Fibroblast of the conjunctiva (primary cell): ENCODE measurements at regions not wholly inside any gene's neighbourhood (a gene's known extent, or its start where the extent isn't known, plus 50 kb on each side); places are given as distances from the start of the nearest gene placed in this dataset.
"Not testable (repeated sequence)": the region's sequence is repeated elsewhere in the genome, so short reads cannot be mapped to it uniquely, and the experiment has no call there.

Source experiments
- DNase-seq: peaks from one replicate; pipeline ENCODE4 v3.0.0-alpha.2; 2010; ENCODE audit warnings: low read depth

DNA sequence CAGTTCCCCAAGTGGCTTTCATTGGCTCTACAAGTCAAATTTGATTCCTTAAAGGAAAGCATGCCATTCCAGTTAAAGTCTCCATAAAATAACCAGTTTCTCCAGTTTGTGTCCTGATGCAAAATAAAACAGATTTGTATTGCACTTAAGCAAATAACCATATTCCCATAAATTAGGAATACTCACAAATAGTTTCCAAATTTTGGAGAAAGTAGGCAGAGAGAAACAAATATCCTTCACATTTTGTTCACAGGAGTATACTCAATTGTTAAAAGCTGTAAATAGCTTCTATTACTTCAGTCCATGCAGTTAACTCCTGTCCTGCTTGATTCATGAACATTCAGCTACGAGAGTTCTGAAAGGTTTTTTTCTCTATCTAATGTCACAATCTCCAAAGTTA lies 281.4 kb upstream of the RGS17 start:
- DNase-seq, result no peak

DNA sequence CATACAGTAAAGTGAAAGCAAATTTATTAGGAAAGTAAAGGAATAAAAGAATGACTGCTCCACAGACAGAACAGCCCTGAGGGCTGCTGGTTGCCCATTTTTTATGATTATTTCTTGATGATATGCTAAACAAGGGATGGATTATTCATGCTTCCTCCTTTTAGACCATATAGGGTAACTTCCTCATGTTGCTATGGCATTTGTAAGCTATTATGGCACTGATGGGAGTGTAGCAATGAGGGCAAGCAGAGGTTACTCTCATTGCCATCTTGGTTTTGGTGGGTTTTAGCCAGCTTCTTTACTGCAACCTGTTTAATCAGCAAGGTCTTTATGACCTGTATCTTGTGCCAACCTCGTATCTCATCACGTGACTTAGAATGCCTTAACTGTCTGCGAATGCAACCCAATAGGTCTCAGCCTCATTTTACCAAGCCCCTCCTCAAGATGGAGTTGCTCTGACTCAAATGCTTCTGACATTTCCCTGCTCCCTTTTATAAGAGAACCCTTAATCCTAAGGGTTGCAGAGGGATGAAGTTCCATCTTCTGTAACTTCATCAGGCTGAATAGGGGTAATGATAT lies 280.1 kb upstream of the RGS17 start:
- DNase-seq, result no peak

- DNase-seq, result no peak
These were observed 274.8 kb upstream of the RGS17 start for GRCh38 chr6:153405931-153406330.

DNA sequence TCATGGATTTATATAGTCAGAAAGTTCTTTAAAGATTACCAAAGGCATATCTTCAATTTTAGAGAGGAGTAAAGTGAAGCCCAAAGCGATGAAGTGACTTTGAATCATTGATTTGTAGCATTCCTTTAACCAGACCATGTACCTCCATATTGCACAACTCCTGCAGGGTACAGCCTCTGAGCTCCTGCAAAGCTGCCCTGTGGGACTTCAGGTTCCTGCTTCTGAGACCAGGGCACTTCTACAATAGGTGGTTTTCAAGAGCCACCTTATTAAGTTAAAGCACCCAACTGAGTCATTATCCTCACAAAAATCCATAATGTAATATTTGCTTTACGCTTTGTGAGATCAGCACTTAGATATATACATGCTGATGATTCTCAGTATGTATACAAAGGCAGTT lies 270.7 kb upstream of the RGS17 start:
- DNase-seq, result no peak

GRCh38 chr6:153392156-153392555 lies 261.1 kb upstream of the RGS17 start:
- DNase-seq, result no peak

- DNase-seq, result no peak
These were observed 242.8 kb upstream of the RGS17 start for GRCh38 chr6:153373869-153374268.

GRCh38 chr6:153368131-153368530 lies 237.0 kb upstream of the RGS17 start:
- no peak for DNase-seq

DNA sequence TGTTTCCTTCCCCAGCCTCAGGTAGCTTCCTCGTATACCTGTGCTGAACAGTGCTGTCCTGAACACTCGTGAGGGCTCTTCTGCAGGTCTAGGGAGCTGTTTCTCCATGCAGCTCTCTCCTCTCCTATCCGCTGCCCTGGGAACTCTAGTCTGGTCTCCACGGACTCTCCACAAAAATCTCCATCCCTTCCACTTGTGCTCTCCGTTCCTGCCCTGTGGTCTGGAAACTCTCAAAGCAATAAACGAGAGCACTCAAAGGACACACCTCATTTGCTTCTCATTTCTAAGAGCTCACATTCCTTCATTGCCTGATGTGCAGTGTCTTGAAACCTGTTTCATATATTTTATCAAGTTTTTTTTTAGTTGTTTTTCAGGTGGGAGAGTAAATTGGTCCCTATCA lies 235.9 kb upstream of the RGS17 start:
- DNase-seq, result no peak

DNA sequence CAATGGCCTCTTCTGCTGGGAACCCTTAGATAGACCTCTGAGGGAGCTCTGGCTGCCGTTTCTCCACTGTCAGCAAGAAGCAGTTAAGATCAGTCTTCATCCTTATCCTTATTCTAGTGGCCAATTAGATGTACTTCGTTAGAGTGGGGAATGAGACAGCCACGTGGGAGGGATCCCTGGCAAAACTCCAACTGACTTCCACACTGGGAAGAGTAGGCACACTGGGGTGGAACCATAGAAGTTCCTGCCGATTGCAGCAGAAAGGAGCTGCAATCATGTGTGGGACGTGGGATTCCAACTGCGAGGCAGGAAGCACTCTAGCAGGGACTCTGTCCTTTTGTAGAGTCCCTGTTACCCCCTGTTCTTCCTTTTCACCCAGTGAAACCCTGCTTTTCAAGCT lies 226.3 kb upstream of the RGS17 start:
- no peak for DNase-seq

DNA sequence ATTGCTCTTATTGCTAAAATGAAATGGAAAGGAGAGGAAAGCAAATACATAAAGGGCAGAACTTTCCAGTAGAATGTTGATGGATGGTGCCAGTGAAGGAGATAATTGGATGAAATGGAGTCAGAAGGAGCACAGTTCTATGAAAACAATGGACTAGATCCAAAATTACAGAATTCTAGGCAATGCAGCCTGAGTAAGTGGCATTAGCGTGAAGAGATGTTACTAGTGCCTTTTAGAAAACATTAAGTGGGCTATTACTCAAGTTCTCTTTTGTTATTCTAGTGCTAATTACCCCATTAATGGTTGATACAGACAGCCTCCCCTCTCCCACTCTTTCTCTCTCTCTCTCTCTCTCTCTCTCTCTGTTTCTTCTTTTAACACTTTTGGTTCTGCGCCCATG lies 209.5 kb upstream of the RGS17 start:
- no peak for DNase-seq

DNA sequence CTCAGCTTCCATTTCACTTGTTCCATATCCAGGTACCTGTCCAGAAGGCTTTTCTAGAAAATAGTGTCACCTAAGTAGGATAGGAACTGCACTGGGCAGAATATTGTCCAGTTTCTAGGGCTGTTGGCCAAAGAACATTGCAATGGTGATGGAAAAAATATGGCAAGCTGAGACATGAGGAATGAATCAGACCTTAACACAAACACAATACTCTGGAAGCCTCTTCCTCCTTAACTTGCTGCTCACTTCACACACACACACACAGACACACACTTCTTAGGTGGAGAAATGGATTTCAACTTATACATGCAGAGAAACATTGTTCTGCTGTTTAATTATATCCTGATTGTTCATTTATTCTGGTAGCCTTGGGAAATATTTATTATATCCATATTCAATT lies 203.0 kb upstream of the RGS17 start:
- no peak for DNase-seq

DNA sequence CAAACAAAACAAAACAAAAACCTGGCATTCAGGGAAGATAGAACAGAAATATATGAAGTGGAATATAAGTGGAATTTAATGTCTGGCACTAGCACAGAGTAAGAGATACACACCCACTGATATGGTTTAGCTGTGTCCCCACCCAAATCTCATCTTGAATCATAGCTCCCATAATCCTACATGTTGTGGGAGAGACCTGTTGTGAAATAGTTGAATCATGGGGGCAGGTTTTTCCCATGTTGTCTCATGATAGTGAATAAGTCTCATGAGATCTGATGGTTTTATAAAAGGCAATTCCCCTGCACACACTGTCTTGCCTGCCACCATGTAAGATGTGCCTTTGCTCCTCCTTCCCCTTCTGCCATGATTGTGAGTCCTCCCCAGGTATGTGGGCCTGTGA lies 200.1 kb upstream of the RGS17 start:
- DNase-seq, result not testable (repeated sequence)

GRCh38 chr6:153328194-153328593 lies 197.1 kb upstream of the RGS17 start:
- DNase-seq, result no peak

GRCh38 chr6:153325661-153326060 lies 194.6 kb upstream of the RGS17 start:
- DNase-seq, result no peak

- peak; percentile 43 for DNase-seq
These were observed 181.6 kb upstream of the RGS17 start for GRCh38 chr6:153312634-153313033.

- no peak for DNase-seq
These were observed 178.6 kb upstream of the RGS17 start for GRCh38 chr6:153309651-153310050.

- DNase-seq, result no peak
These were observed 171.1 kb upstream of the RGS17 start for GRCh38 chr6:153302133-153302532.

DNA sequence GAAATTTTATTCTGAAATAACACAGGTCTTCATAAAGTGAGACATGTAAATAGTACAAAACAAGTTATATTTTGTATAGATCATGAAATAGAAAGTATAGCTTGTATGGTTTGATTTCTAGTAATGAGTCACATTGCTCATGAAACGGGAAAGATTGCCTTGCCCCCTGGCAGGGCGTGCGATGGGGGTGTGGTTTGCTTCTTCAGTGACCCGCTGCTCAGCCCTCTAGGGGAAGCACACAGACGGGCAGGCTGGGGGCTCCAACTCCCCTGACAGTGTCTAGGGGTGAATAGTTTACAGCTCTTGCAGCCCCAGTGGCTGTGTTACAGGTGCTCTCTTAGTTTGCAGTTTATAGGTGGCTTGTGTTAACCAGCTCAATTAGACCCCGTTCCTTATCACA lies 170.5 kb upstream of the RGS17 start:
- no peak for DNase-seq

DNA sequence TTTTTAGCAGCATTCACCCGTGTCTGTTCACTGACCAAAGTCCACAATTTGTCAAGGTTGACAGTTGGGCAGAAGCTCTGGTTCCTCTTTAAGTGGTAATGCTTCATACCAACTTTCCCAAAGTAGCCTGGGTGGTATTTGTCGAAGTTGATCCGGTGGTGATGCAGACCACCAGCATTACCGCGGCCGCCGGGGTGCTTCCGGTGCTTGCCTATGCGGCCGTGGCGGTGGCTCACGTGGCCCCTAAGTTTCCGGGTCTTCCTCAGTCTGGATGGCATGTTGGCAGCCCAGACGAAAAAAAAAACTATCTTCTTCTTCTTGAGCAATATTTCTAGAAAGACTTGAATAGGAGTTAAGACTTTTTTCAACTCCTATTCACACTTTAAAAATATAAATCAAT lies 151.4 kb upstream of the RGS17 start:
- not testable (repeated sequence) for DNase-seq

DNA sequence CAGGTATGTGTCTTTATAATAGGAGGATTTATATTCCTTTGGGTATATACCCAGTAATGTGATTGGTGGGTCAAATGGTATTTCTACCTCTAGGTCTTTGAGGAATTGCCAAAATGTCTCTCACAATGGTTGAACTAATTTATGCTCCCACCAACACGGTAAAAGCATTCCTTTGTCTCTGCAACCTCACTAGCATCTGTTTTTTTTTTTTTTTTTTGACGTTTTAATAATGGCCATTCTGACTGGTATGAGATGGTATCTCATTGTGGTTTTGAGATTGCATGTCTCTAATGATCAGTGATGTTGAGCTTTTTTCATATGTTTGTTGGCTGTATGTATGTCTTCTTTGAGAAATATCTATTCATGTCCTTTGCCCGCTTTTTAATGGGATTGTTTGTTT lies 144.9 kb upstream of the RGS17 start:
- no peak for DNase-seq

DNA sequence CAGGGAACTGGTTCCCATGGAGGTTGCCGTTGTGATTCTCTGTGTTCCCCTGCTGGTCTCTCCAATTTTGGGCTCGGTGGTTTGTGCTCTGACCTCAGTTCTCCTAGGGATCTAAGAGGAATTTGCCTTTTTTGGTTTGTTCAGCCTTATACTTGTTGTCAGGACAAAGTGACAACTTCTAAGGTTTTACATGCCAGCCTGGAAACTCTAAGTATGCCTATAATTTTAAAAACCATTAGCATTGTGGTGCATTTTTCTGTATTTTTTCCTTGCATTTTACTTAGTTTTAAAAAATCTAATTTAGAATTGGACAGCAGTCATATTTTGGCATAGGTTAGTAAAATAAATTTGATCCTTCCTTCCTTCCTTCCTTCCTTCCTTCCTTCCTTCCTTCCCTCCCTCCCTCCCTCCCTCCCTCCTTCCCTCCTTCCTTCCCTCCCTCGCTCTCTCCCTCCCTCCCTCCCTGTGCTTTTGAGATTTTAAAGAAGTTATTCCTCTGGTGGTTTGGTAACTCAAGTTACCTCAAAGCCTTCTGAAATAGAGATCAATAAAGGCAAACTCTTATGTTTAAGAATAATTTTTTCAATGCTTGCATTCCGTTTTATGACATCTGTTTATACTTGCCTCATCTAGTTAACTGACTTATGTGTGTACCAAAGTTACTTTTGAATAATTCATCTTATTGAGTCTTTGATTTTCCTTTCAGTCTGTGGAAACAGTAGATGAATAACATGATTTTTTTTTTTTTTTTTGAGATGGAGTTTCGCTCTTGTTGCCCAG lies 141.3 kb upstream of the RGS17 start:
- no peak for DNase-seq

DNA sequence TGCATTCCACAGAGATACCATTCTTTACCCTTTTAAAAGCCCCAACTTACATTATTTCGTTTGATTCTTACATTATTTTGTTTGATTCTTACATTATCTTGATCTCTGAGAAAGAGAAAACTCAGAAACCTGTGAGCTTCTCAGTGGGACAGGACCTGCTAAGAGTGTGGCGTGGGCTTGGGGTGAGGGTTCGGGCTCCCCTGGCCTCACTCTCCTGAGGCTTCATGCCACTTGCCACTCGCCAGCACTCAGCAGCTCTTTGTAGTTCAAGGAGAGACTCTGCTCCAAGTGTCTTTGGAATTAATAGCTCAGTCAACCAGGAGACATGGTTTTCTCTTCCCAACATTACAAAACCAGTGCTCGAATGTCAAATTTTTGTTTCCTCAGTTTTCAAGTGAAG lies 132.4 kb upstream of the RGS17 start:
- no peak for DNase-seq

GRCh38 chr6:153251326-153251725 lies 120.2 kb upstream of the RGS17 start:
- no peak for DNase-seq

GRCh38 chr6:153237670-153238069 lies 106.6 kb upstream of the RGS17 start:
- DNase-seq, result no peak
